Osteocyte (in vitro differentiated cells): ENCODE measurements at regions not wholly inside any gene's neighbourhood (a gene's known extent, or its start where the extent isn't known, plus 50 kb on each side); places are given as distances from the start of the nearest gene placed in this dataset.

Experiments
- DNase-seq: peaks from one replicate; pipeline ENCODE4 v3.0.0; 2021; ENCODE audit warnings: mixed read lengths; ENCODE audit not compliant: unreplicated experiment; ENCODE audit errors: extremely low spot score
- H3K27ac Mint-ChIP-seq: one replicate; pipeline ENCODE4 v1.8.0; 2021; ENCODE audit warnings: mild to moderate bottlenecking, mixed read lengths; ENCODE audit not compliant: unreplicated experiment
- H3K27me3 Mint-ChIP-seq: one replicate; pipeline ENCODE4 v1.8.0; 2021; ENCODE audit warnings: mixed read lengths; ENCODE audit not compliant: unreplicated experiment
- H3K36me3 Mint-ChIP-seq: one replicate; pipeline ENCODE4 v1.8.0; 2021; ENCODE audit warnings: mixed read lengths; ENCODE audit not compliant: unreplicated experiment
- H3K4me1 Mint-ChIP-seq: one replicate; pipeline ENCODE4 v1.8.0; 2021; ENCODE audit warnings: mixed read lengths; ENCODE audit not compliant: unreplicated experiment
- H3K4me3 Mint-ChIP-seq: one replicate; pipeline ENCODE4 v1.8.0; 2021; ENCODE audit warnings: mild to moderate bottlenecking, moderate library complexity, mixed read lengths; ENCODE audit not compliant: unreplicated experiment
- H3K9me3 Mint-ChIP-seq: one replicate; pipeline ENCODE4 v1.8.0; 2021; ENCODE audit warnings: mixed read lengths; ENCODE audit not compliant: unreplicated experiment
- TF ChIP-seq, protein P1 (sequence below): fragments of 200-600 bp; sonication (generic); IDR thresholded peaks from 2 replicates; pipeline ENCODE4 v1.5.0; 2021; ENCODE audit warnings: antibody characterized with exemption, mild to moderate bottlenecking, moderate library complexity

DNA sequence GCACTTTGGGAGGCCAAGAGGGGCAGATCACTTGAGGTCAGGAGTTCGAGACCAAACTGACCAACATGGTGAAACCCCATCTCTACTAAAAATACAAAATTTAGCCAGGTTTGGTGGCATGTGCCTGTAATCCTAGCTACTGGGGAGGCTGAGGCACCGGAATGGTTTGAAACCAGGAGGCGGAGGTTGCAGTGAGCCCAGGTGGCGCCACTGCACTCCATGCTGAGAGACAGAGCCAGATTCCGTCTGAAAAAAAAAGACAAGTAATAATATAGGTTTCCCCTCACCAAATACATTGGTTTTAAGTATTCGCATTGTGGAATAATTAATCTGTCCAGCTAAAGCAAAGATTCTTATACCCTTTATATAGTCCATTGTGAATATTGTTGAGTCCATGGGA is 1544.6 kb downstream of the OLFM4 start:
- Mint-ChIP-seq H3K9me3 (peaks cover 12% of the 10 kb centered on the region), H3K27ac (no peak overlapping the region), H3K27me3 (no peaks in the 10 kb centered on the region), H3K4me1 (no peaks in the 10 kb centered on the region), H3K36me3 (no peaks in the 10 kb centered on the region), H3K4me3 (peak overlapping the region; percentile 36)
- DNase-seq: no peak
- TF ChIP-seq, protein P1, sequence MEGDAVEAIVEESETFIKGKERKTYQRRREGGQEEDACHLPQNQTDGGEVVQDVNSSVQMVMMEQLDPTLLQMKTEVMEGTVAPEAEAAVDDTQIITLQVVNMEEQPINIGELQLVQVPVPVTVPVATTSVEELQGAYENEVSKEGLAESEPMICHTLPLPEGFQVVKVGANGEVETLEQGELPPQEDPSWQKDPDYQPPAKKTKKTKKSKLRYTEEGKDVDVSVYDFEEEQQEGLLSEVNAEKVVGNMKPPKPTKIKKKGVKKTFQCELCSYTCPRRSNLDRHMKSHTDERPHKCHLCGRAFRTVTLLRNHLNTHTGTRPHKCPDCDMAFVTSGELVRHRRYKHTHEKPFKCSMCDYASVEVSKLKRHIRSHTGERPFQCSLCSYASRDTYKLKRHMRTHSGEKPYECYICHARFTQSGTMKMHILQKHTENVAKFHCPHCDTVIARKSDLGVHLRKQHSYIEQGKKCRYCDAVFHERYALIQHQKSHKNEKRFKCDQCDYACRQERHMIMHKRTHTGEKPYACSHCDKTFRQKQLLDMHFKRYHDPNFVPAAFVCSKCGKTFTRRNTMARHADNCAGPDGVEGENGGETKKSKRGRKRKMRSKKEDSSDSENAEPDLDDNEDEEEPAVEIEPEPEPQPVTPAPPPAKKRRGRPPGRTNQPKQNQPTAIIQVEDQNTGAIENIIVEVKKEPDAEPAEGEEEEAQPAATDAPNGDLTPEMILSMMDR: no peak

DNA sequence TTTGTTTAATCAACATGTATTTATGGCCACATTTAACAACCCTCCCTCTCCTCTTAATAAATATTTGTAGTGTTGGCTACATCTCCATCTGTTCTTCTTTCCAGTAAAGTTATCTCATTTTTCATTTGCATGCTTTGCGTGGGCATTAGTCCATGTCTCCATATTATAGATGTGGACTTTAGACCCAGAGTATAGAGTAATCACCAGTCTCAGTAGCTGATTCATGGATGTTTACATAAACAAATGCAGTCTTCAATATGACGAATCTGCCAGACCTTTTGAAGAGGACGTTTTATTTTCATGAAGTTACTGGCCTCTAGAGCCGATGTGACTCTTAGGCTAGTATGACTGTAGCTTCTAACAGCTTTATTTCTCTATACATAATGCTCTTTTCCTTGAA is 1546.2 kb downstream of the OLFM4 start:
- Mint-ChIP-seq H3K27me3 (no peaks in the 10 kb centered on the region), H3K4me3 (no peak overlapping the region), H3K4me1 (no peaks in the 10 kb centered on the region), H3K36me3 (no peaks in the 10 kb centered on the region), H3K9me3 (peaks cover 12% of the 10 kb centered on the region), H3K27ac (no peak overlapping the region)
- TF ChIP-seq, protein P1: no peak
- no peak for DNase-seq

DNA sequence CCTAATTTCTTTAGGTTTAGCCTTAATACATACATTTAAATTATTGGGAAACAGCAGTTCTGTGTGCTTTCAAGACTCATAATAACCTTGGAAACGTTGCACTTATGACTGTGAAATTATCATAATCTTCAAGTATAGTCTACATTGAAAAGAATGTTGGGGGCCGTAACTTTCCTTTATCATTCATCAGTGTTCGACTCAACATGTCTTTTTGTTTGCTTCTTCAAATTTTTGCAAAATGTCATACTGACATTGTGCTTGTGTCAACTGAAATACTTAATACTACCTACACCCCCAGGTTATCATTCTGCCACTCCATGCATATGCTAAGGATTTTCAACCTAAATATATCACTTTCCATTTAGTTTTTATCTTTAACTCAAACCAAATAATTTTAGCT is 1562.9 kb downstream of the OLFM4 start:
- H3K27me3 Mint-ChIP-seq: no peaks in the 10 kb centered on the region
- H3K9me3 Mint-ChIP-seq: peaks cover 22% of the 10 kb centered on the region

DNA sequence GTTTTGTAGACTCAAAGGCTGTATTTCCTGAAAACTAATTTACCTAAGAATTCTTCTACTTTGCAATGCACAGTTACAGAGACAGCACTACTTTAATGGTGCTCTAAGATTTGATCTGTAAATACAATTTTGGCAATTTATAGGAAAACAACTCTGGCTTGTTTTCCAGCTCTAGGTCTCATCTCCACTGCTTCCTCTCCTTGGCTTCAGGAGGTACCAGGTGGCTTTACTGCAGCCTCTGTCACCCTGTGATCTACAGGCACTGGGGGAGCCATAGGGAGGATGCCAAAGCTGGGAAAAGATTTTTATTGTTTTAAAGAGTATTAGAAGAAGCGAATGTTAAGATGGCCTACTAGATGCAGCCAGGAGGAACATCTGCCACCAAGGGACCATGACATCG is 1563.6 kb downstream of the OLFM4 start:
- no peaks in the 10 kb centered on the region for H3K27me3 Mint-ChIP-seq
- H3K4me1 Mint-ChIP-seq: no peaks in the 10 kb centered on the region
- H3K4me3 Mint-ChIP-seq: no peak overlapping the region
- peaks cover 24% of the 10 kb centered on the region for H3K9me3 Mint-ChIP-seq
- no peak overlapping the region for H3K27ac Mint-ChIP-seq
- DNase-seq: no peak
- no peaks in the 10 kb centered on the region for H3K36me3 Mint-ChIP-seq
- TF ChIP-seq, protein P1: no peak

More for the DNA sequence above, 1562.9 kb downstream of the OLFM4 start:
- TF ChIP-seq, protein P1: no peak
- Mint-ChIP-seq H3K36me3 (peaks cover 1% of the 10 kb centered on the region), H3K4me3 (no peak overlapping the region), H3K27ac (no peak overlapping the region), H3K4me1 (no peaks in the 10 kb centered on the region)
- no peak for DNase-seq

DNA sequence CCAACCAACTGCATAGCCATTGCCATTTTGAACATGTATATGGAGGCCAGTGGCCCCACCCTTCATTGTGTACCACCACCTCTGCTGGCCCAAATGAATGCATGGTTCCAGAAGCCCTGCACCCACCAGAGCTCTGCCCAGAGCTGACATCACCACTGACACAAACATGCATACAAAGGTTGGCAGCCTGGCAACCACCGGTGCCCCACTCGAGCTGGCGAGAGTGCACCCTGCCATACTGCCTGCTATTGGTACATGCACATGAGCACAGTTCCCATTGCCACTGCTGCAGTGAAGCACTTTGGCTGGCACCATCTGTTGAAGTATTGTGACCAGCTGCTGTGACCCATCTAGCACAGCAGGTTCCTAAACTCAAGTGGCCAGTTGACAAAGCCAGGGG is 1564.9 kb downstream of the OLFM4 start:
- no peak overlapping the region for H3K4me3 Mint-ChIP-seq
- H3K9me3 Mint-ChIP-seq: peaks cover 24% of the 10 kb centered on the region
- no peaks in the 10 kb centered on the region for H3K27me3 Mint-ChIP-seq
- DNase-seq: no peak
- TF ChIP-seq, protein P1: no peak
- H3K36me3 Mint-ChIP-seq: no peaks in the 10 kb centered on the region
- H3K4me1 Mint-ChIP-seq: no peaks in the 10 kb centered on the region
- H3K27ac Mint-ChIP-seq: no peak overlapping the region
